ENCODE measurements at regions not wholly inside any gene's neighbourhood (a gene's known extent, or its start where the extent isn't known, plus 50 kb on each side); places are given as distances from the start of the nearest gene placed in this dataset.

- no peak overlapping the region for H3K4me3 ChIP-seq
- no peaks in the 10 kb centered on the region for H4K20me1 ChIP-seq (ENCODE audit: control insufficient read depth, insufficient read depth)
- CTCF ChIA-PET, result no interaction called here
- intact Hi-C loops (cut with micrococcal nuclease; ENCODE audit: unreplicated experiment), result no loop called here
- BruUV-seq (replicated peaks), result no TSS peak
- no peak overlapping the region for H3K27ac ChIP-seq (ENCODE audit: control insufficient read depth, insufficient read depth)
- TF ChIP-seq FOXM1 (IDR thresholded peaks at IDR 0.05; ENCODE audit: low read depth, low read length) (no peak), EZH2 (IDR thresholded peaks at IDR 0.05; ENCODE audit: borderline replicate concordance, control insufficient read depth, low read depth, low read length) (no peak), REST (IDR thresholded peaks at IDR 0.05; ENCODE audit: low read depth, low read length) (no peak), E2F8 (IDR thresholded peaks at IDR 0.05; ENCODE audit: low read depth, partially characterized antibody) (no peak), SUPT20H (IDR thresholded peaks at IDR 0.05; ENCODE audit: borderline replicate concordance, control insufficient read depth, low read depth, low read length) (no peak), RUNX3 (IDR thresholded peaks at IDR 0.05; ENCODE audit: low read length) (no peak), TBL1XR1 (IDR thresholded peaks at IDR 0.05; ENCODE audit: low read depth, low read length) (no peak), PAX5 (IDR thresholded peaks at IDR 0.05; ENCODE audit: borderline replicate concordance, low read depth, low read length) (no peak), CBX5 (IDR thresholded peaks at IDR 0.05; ENCODE audit: low read depth) (no peak)
- 35% methylated on average over 8 of the region's 8 CpGs for WGBS (ENCODE audit: insufficient coverage, insufficient replicate concordance, low lambda C conversion rate, missing lambda C conversion rate)
- no peak overlapping the region for H3K4me2 ChIP-seq (ENCODE audit: control insufficient read depth, insufficient read depth)
- H3K36me3 ChIP-seq (ENCODE audit: control insufficient read depth in 2 of 2, insufficient read depth in 2 of 2, low read length in 1 of 2), result no peaks in the 10 kb centered on the region
- H3K9me3 ChIP-seq (replicated peaks; ENCODE audit: control insufficient read depth, insufficient read depth, low read length), result no peaks in the 10 kb centered on the region
- peaks cover 3 to 6% of the 10 kb centered on the region in 2 experiments; a peak in 2 of 4 replicates for H3K27me3 ChIP-seq (replicated peaks in 1 of 2; ENCODE audit: control insufficient read depth in 2 of 2, insufficient read depth in 2 of 2, low read length in 1 of 2)
- no peak for ATAC-seq
- RAD21 ChIA-PET (ENCODE audit: unreplicated experiment), result no interaction called here
- no peak overlapping the region for H2AFZ ChIP-seq (ENCODE audit: control insufficient read depth, low read depth, low read length)
- H3K9ac ChIP-seq (ENCODE audit: control insufficient read depth, insufficient read depth, low read length), result no peak overlapping the region
- no peak for FAIRE-seq
- no peaks in the 10 kb centered on the region for H3K79me2 ChIP-seq (ENCODE audit: control insufficient read depth, insufficient read depth, low read length)
- no peaks in the 10 kb centered on the region for H3K4me1 ChIP-seq (ENCODE audit: control insufficient read depth, insufficient read depth, low read length)
- in situ Hi-C loops (cut with MboI), result no loop called here
- POLR2A ChIA-PET, result no interaction called here
- SMC1A ChIA-PET (ENCODE audit: uncharacterized antibody, unreplicated experiment), result no interaction called here
- DNase-seq (ENCODE audit: low read depth, low spot score), result no peak
These were observed 184.6 kb downstream of the JCAD start for GRCh38 chr10:29874606-29875269.
